Heart left ventricle (tissue), 16 donors: ENCODE measurements at regions not wholly inside any gene's neighbourhood (a gene's known extent, or its start where the extent isn't known, plus 50 kb on each side); places are given as distances from the start of the nearest gene placed in this dataset.

Experiments
- ATAC-seq, 4 donors: fragments of 200-7000 bp; cut with Tn5 transposase; one replicate each; pipeline ENCODE4 v1.9.1; 2020 to 2022; ENCODE audit warnings: moderate library complexity in 4 of 4, mild to moderate bottlenecking in 3 of 4, moderate number of reproducible peaks in 1 of 4
- DNase-seq, 5 donors: peaks; one replicate each; pipeline ENCODE4 v3.0.0-alpha.2; 2020
- H3K27ac ChIP-seq, 12 donors: fragments of 200-600 bp; sonication (generic) in 4 of 12; one replicate each; pipeline versions ENCODE4 v1.5.0 to v1.8.0; 2016 to 2022; ENCODE audit warnings: mild to moderate bottlenecking in 2 of 12
- H3K27me3 ChIP-seq, 9 donors: fragments of 200-600 bp; sonication (generic) in 2 of 9; one replicate each; pipeline versions ENCODE4 v1.5.1 to v1.8.0; 2016 to 2022; ENCODE audit warnings: mild to moderate bottlenecking in 3 of 9
- H3K36me3 ChIP-seq, 9 donors: fragments of 200-600 bp; sonication (generic) in 2 of 9; one replicate each; pipeline versions ENCODE4 v1.5.0 to v1.8.0; 2018 to 2022; ENCODE audit warnings: mild to moderate bottlenecking in 2 of 9
- H3K4me1 ChIP-seq, 12 donors: fragments of 200-600 bp; sonication (generic) in 4 of 12; one replicate each; pipeline versions ENCODE4 v1.5.0 to v1.8.0; 2016 to 2022; ENCODE audit warnings: mild to moderate bottlenecking in 3 of 12
- H3K4me3 ChIP-seq, 12 donors: fragments of 200-600 bp; sonication (generic) in 4 of 12; one replicate each; pipeline versions ENCODE4 v1.5.0 to v1.8.0; 2017 to 2022; ENCODE audit warnings: mild to moderate bottlenecking in 9 of 12, moderate library complexity in 4 of 12
- H3K9me3 ChIP-seq, 12 donors: fragments of 200-600 bp; sonication (generic) in 4 of 12; one replicate each; pipeline versions ENCODE4 v1.5.0 to v1.8.0; 2016 to 2022; ENCODE audit warnings: mild to moderate bottlenecking in 1 of 12
- CTCF ChIP-seq, 12 donors: fragments of 200-600 bp; sonication (generic) in 4 of 12; IDR thresholded peaks; one replicate each; pipeline versions ENCODE4 v1.5.0 to v1.8.0; 2018 to 2022; ENCODE audit warnings: antibody characterized with exemption in 12 of 12, mild to moderate bottlenecking in 5 of 12
- POLR2A ChIP-seq, 2 donors: fragments of 450-650 bp; IDR thresholded peaks; one replicate each; pipeline ENCODE4 v1.6.1; 2017; ENCODE audit warnings: antibody characterized with exemption in 2 of 2, mild to moderate bottlenecking in 2 of 2, moderate library complexity in 2 of 2
- WGBS, 4 donors: extraction: QIAGEN DNeasy Blood & Tissue Kit in 2 of 4; methylation state at CpG; one replicate each; pipeline versions ENCODE4 v1.1.5 to v1.1.7; 2013 to 2018; 5-methylcytosine and 5-hydroxymethylcytosine counted together
- intact Hi-C, 10 donors: fragments of 100-400 bp; cut with DNase I; formaldehyde crosslinking; loops; one replicate each; pipeline versions ENCODE4 v1.11.1 to v1.14.2; 2022
- donor health status: ischemic (EF 13 %, LVEDD 7.1; RV severe dilation, severe dysfunction).
- donor health status: healthy with polysubstance abuse.
- donor health status: DM: no; HTN: yes; CAD: no.
- donor health status: DM: no; HTN: no; CAD: no.
- donor health status: ischemic (EF 25% LVEDD 6.9; RV normal size, moderate dysfunction).
- donor health status: ischemic (EF 25% LVEDD 5.7; RV mildly dilated, moderate dysfunction).
- donor health status: healthy.
- donor health status: DM: yes; HTN: yes; CAD: no.
- donor health status: ischemic (EF 35%, LVEDD 5.7; RV mildly dilated, moderate dysfunction).
- donor health status: nonischemic (EF 11% LVEDD 7.7; RV severe dilation, severe dysfunction).
- donor health status: DM: yes; HTN: yes; CAD: no.
- donor health status: PGD.
- donor health status: ischemic (EF 29% LVEDD 5.4; RV normal size, mild dysfunction).
- donor health status: nonischemic (EF 23%, LVEDD 6.1; RV moderate dilation, normal function).

DNA sequence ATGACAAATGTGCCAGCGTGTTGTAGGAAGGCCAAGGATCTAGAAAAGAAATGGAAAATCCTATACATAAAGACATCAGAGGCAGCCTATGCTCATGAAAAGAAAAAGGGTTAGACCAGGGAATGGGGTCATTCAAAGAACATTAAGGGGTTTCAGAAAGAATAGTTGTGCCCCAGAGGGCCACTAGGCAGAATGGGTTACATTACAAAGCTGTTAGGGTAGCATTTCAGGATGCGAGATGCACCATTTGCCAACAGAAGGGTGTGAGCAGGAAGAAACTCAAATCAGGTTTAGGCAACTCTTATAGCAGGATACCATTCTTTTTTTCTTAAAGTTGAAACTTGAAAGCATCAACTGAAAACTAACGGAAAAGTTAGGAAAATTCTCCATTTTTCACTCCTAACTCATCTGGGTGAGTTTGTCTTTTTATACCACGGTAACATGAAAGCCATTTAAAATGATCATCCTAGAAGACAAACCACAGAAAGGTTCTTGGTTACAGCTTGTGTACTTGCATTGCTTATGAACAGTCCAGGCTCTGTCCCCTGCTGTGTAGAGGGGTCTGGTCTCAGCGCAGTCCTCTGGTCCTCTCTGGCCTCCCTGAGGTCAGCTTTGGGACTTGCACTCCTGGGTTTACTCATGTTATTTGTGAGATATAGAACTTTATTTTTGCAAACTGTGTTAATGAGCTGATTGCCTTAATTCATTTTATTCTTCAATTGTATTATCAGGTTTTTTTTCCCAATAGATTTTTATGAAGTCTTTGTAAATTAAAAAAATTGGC, 209.1 kb downstream of the DACT1 start:
- Histone ChIP-seq H3K9me3 (no peaks in the 10 kb centered on the region), H3K4me1 (no peaks in the 10 kb centered on the region), H3K27ac (no peak overlapping the region), H3K36me3 (no peaks in the 10 kb centered on the region), H3K4me3 (no peak overlapping the region), H3K27me3 (peaks cover 0 to 3% (median 0%) of the 10 kb centered on the region in 9 donors)
- intact Hi-C loops = no loop called here
- ATAC-seq = no peak
- DNase-seq = no peak
- 72 to 88% (median 83%) methylated on average over 5 of the region's 5 CpGs for WGBS, 4 donors
- TF ChIP-seq CTCF (IDR thresholded peaks at IDR 0.05) (no peak), POLR2A (IDR thresholded peaks at IDR 0.05) (no peak)

DNA sequence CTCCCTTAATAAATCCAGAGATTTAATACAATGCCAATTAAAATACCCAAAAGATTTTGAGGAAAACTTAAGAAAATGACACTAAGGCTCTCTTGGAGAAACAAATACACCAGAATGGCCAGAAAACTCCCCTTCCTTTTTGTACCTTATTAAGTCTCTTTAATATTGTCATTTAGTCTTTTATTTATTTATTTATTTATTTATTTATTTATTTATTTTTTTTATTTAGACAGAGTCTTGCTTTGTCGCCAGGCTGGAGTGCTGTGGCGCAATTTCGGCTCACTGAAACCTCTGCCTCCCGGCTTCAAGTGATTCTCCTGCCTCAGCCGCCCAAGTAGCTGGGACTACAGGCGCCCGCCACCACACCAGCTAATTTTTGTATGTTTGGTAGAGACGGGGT, 210.6 kb downstream of the DACT1 start:
- Histone ChIP-seq H3K27me3 (peaks cover 0 to 3% (median 0%) of the 10 kb centered on the region in 9 donors), H3K27ac (no peak overlapping the region), H3K36me3 (no peaks in the 10 kb centered on the region), H3K4me1 (no peaks in the 10 kb centered on the region), H3K4me3 (no peak overlapping the region), H3K9me3 (no peaks in the 10 kb centered on the region)
- ATAC-seq (no peak), DNase-seq (no peak)
- intact Hi-C loops = no loop called here
- TF ChIP-seq POLR2A (IDR thresholded peaks at IDR 0.05) (no peak), CTCF (IDR thresholded peaks at IDR 0.05) (no peak)
- 96 to 97% (median 96%) methylated on average over 8 of the region's 8 CpGs for WGBS, 4 donors

DNA sequence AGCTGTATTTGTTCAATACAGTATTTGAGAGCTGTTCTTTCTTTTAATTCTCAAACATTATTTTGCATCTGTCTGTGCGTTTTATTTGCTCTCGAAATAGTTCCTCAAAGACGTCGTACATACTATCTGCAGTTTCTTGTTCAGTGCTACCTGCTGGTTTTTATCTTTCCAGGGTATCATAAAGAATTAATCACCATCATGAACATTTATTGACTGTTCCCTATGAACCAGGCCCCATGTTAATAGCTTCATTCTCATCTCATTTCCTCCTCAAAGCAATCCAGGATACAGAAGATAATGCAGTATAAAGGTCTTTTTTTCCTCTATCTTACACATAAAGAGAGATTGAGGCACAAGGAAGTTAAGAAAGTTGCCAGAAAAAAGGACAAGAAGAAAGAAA, 211.8 kb downstream of the DACT1 start:
- H3K27me3 ChIP-seq = no peaks in the 10 kb centered on the region
- no peak overlapping the region for H3K4me3 ChIP-seq
- intact Hi-C loops = no loop called here
- no peaks in the 10 kb centered on the region for H3K4me1 ChIP-seq
- 90 to 93% (median 92%) methylated on average over 4 of the region's 4 CpGs for WGBS, 4 donors
- no peak for TF ChIP-seq POLR2A (IDR thresholded peaks at IDR 0.05)
- no peak for TF ChIP-seq CTCF (IDR thresholded peaks at IDR 0.05)
- H3K9me3 ChIP-seq = no peaks in the 10 kb centered on the region
- H3K36me3 ChIP-seq = no peaks in the 10 kb centered on the region
- DNase-seq (no peak), ATAC-seq (no peak)
- no peak overlapping the region for H3K27ac ChIP-seq

- ATAC-seq (no peak), DNase-seq (no peak)
- no peaks in the 10 kb centered on the region for H3K27me3 ChIP-seq
- H3K36me3 ChIP-seq = no peaks in the 10 kb centered on the region
- intact Hi-C loops = no loop called here
- TF ChIP-seq CTCF (IDR thresholded peaks at IDR 0.05) (no peak), POLR2A (IDR thresholded peaks at IDR 0.05) (no peak)
- no peaks in the 10 kb centered on the region for H3K4me1 ChIP-seq
- H3K9me3 ChIP-seq = no peaks in the 10 kb centered on the region
- no peak overlapping the region for H3K4me3 ChIP-seq
- WGBS, 4 donors = 58 to 63% (median 61%) methylated on average over 1 of the region's 1 CpG
- no peak overlapping the region for H3K27ac ChIP-seq
Measured at GRCh38 chr14:58850011-58850410, 212.2 kb downstream of the DACT1 start.
